Spleen (tissue), 11 donors: ENCODE measurements at regions not wholly inside any gene's neighbourhood (a gene's known extent, or its start where the extent isn't known, plus 50 kb on each side); places are given as distances from the start of the nearest gene placed in this dataset.

ENCODE experiments used
- DNase-seq: peaks from one replicate; pipeline ENCODE4 v3.0.0-alpha.2; 2020
- H3K27ac ChIP-seq, 8 donors: fragments of 200-600 bp; sonication (generic) in 7 of 8; 1 replicate in 4 of 8; 2 replicates in 4 of 8; pipeline versions ENCODE4 v1.5.0 to v1.8.0; 2016 to 2021; ENCODE audit warnings: inconsistent platforms in 4 of 8, mild to moderate bottlenecking in 4 of 8, moderate library complexity in 1 of 8
- H3K27me3 ChIP-seq, 7 donors: fragments of 200-600 bp; sonication (generic) in 6 of 7; replicated peaks in 1 of 7; 1 replicate in 4 of 7; 2 replicates in 3 of 7; pipeline versions ENCODE4 v1.5.0 to v1.8.0; 2016 to 2021; ENCODE audit warnings: inconsistent platforms in 3 of 7, mild to moderate bottlenecking in 1 of 7
- H3K36me3 ChIP-seq, 6 donors: fragments of 200-600 bp; sonication (generic) in 5 of 6; 1 replicate in 4 of 6; 2 replicates in 2 of 6; pipeline versions ENCODE4 v1.5.0 to v1.8.0; 2016 to 2021; ENCODE audit warnings: inconsistent platforms in 2 of 6
- H3K4me1 ChIP-seq, 6 donors: fragments of 200-600 bp; sonication (generic) in 5 of 6; 1 replicate in 3 of 6; 2 replicates in 3 of 6; pipeline versions ENCODE4 v1.5.0 to v1.8.0; 2016 to 2021; ENCODE audit warnings: inconsistent platforms in 3 of 6
- H3K4me3 ChIP-seq, 8 donors: fragments of 200-600 bp; sonication (generic) in 7 of 8; 1 replicate in 4 of 8; 2 replicates in 4 of 8; pipeline versions ENCODE4 v1.5.0 to v1.8.0; 2016 to 2021; ENCODE audit warnings: inconsistent platforms in 4 of 8, mild to moderate bottlenecking in 4 of 8, moderate library complexity in 2 of 8
- H3K9me3 ChIP-seq, 8 donors: fragments of 200-600 bp; sonication (generic) in 7 of 8; 1 replicate in 4 of 8; 2 replicates in 4 of 8; pipeline versions ENCODE4 v1.5.0 to v1.8.0; 2016 to 2021; ENCODE audit warnings: inconsistent platforms in 4 of 8
- POLR2A ChIP-seq, 3 donors: fragments of 450-650 bp; IDR thresholded peaks; one replicate each; pipeline ENCODE4 v1.5.1; 2017; ENCODE audit warnings: antibody characterized with exemption in 3 of 3, mild to moderate bottlenecking in 1 of 3
- POLR2AphosphoS5 ChIP-seq, 3 donors: sonication (generic); formaldehyde crosslinking; IDR thresholded peaks; one replicate each; pipeline ENCODE4 v1.5.1; 2017; ENCODE audit warnings: antibody characterized with exemption in 3 of 3
- WGBS, 5 donors: extraction: QIAGEN DNeasy Blood & Tissue Kit in 3 of 5; methylation state at CpG; one replicate each; pipeline versions ENCODE4 v1.1.5 to v1.1.7; 2013 to 2018; 5-methylcytosine and 5-hydroxymethylcytosine counted together
- intact Hi-C: fragments of 100-400 bp; cut with DNase I; formaldehyde crosslinking; loops from one replicate; pipeline ENCODE4 v1.15.0; 2023; ENCODE audit warnings: low total_unique reads
- TF ChIP-seq, protein P1 (sequence below), 11 experiments: fragments of 200-600 bp in 7 of 11; fragments of 450-650 bp in 4 of 11; sonication (generic) in 4 of 11; IDR thresholded peaks in 8 of 11; conservative IDR thresholded peaks in 3 of 11; 1 replicate in 7 of 11; 2 replicates in 4 of 11; pipeline versions ENCODE4 v1.4.0 to v1.8.0; 2016 to 2021; ENCODE audit warnings: antibody characterized with exemption in 11 of 11, inconsistent platforms in 4 of 11, mild to moderate bottlenecking in 1 of 11
- donor health status: healthy with polysubstance abuse.
- donor health status: DM: no; HTN: no; CAD: no; lungs with moderate emphysema.
- donor health status: DM: no; HTN: no; CAD: no.
- donor health status: Bipolar disorder and iron deficiency.
- donor health status: healthy.
- donor health status: DM: no; HTN: no; CAD: no.
- donor health status: DM: yes; HTN: yes; CAD: no.

DNA sequence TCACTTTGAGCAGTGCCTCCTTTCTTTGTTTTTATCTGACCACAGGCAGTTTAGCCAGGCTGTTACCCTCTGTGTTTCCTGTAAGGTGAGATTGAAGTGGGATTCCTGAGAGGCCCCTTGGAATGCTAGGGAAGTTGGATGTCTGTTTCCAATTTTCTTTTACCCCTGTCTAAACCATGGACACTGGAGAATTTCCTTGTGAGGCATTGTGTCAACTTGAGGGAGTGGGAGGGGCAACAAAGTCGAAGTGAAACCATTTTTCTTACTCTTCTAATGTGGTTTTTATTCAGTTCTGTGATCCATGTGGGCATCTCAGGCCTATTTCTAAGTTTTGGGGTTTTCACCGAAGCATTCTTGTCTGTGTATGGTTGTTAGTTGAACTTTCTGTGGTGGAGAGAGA lies 296.1 kb upstream of the UGT8 start:
- intact Hi-C loops, result no loop called here

DNA sequence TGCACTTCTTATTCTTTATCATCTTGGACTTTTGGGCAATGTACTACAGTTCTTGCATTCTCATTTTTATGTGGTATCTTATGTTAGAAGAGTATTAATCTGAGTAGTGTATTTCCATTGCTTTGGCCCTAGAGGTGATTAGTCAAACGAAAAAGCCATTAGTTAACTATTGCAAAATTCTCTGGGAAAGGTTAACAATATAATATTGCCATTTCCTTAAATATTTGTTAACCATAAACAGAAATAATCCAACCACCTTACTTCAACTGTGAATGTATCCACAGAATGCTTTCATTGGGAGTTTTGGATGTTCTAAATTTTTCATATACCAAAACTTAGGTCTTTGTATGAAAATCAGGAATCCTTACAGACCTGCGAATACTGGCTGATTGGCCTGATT lies 294.6 kb upstream of the UGT8 start:
- intact Hi-C loops, result no loop called here
- Histone ChIP-seq H3K27ac (no peak overlapping the region), H3K36me3 (no peaks in the 10 kb centered on the region), H3K4me3 (no peak overlapping the region), H3K4me1 (no peaks in the 10 kb centered on the region), H3K9me3 (peaks cover 0 to 9% (median 0%) of the 10 kb centered on the region in 8 donors), H3K27me3 (no peaks in the 10 kb centered on the region)
- WGBS, 5 donors, result 69 to 79% (median 78%) methylated on average over 2 of the region's 2 CpGs
- no peak for DNase-seq
- TF ChIP-seq POLR2AphosphoS5 (IDR thresholded peaks at IDR 0.05), result no peak

More for the DNA sequence above, 296.1 kb upstream of the UGT8 start:
- no peak for TF ChIP-seq POLR2A (IDR thresholded peaks at IDR 0.05)
- TF ChIP-seq, protein P1, sequence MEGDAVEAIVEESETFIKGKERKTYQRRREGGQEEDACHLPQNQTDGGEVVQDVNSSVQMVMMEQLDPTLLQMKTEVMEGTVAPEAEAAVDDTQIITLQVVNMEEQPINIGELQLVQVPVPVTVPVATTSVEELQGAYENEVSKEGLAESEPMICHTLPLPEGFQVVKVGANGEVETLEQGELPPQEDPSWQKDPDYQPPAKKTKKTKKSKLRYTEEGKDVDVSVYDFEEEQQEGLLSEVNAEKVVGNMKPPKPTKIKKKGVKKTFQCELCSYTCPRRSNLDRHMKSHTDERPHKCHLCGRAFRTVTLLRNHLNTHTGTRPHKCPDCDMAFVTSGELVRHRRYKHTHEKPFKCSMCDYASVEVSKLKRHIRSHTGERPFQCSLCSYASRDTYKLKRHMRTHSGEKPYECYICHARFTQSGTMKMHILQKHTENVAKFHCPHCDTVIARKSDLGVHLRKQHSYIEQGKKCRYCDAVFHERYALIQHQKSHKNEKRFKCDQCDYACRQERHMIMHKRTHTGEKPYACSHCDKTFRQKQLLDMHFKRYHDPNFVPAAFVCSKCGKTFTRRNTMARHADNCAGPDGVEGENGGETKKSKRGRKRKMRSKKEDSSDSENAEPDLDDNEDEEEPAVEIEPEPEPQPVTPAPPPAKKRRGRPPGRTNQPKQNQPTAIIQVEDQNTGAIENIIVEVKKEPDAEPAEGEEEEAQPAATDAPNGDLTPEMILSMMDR (IDR thresholded peaks at IDR 0.05 in 8 of 11, conservative IDR thresholded peaks at IDR 0.05 in 3 of 11), result no peak
- no peak for TF ChIP-seq POLR2AphosphoS5 (IDR thresholded peaks at IDR 0.05)
- Histone ChIP-seq H3K9me3 (peaks cover 0 to 9% (median 0%) of the 10 kb centered on the region in 8 donors), H3K4me3 (no peak overlapping the region), H3K36me3 (no peaks in the 10 kb centered on the region), H3K27me3 (no peaks in the 10 kb centered on the region), H3K4me1 (no peaks in the 10 kb centered on the region), H3K27ac (no peak overlapping the region)
- no peak for DNase-seq
- WGBS, 5 donors, result 39 to 56% (median 51%) methylated on average over 2 of the region's 2 CpGs

DNA sequence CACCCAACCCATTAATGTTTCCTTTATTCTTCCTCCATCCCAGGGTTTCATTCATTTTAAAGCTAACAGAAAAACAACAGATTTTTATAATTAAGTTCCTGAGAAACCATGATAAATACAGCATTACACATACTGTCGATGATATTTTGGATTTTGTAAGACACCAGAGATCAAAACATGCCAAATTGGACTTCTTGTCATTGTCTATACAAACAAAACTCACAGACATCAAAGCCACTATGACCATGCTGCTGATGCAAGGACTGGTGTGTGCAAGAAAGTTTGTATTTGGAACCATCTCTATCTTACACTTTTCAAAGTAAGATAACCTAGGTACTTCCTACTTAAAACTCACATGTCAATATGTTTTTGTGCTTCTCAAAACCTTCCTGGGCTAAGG lies 294.0 kb upstream of the UGT8 start:
- no peaks in the 10 kb centered on the region for H3K4me1 ChIP-seq
- no peak overlapping the region for H3K4me3 ChIP-seq
- no peaks in the 10 kb centered on the region for H3K27me3 ChIP-seq
- peaks cover 0 to 9% (median 0%) of the 10 kb centered on the region in 8 donors for H3K9me3 ChIP-seq
- no peak overlapping the region for H3K27ac ChIP-seq
- TF ChIP-seq POLR2AphosphoS5 (IDR thresholded peaks at IDR 0.05) (no peak), POLR2A (IDR thresholded peaks at IDR 0.05) (no peak)
- TF ChIP-seq, protein P1 (IDR thresholded peaks at IDR 0.05 in 8 of 11, conservative IDR thresholded peaks at IDR 0.05 in 3 of 11), result no peak
- no peak for DNase-seq
- WGBS, 5 donors, result 69 to 91% (median 75%) methylated on average over 1 of the region's 1 CpG
- H3K36me3 ChIP-seq, result no peaks in the 10 kb centered on the region
- intact Hi-C loops, result no loop called here

DNA sequence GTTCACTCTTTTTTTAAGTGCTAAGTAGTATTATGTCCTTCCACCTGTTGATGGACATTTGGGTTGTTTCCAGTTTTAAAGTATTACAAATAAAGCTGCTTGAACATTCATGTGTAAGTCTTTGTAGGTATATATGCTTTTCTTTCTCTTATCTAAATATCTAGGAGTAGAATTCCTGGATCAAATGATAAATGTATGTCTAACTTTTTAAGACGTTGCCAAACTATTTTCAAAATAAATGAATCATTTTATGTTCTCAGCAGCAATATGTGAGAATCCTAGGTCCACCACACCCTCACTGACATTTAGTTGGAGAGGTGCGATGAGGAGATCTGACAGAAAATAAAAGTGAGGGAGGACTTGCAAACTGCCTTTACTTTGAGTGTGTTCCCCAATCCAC lies 291.7 kb upstream of the UGT8 start:
- no peaks in the 10 kb centered on the region for H3K9me3 ChIP-seq
- H3K36me3 ChIP-seq, result no peaks in the 10 kb centered on the region
- TF ChIP-seq, protein P1 (IDR thresholded peaks at IDR 0.05 in 8 of 11, conservative IDR thresholded peaks at IDR 0.05 in 3 of 11), result no peak
- TF ChIP-seq POLR2AphosphoS5 (IDR thresholded peaks at IDR 0.05), result no peak
- no peak for TF ChIP-seq POLR2A (IDR thresholded peaks at IDR 0.05)
- DNase-seq, result no peak
- H3K27me3 ChIP-seq, result no peaks in the 10 kb centered on the region
- H3K4me1 ChIP-seq, result no peaks in the 10 kb centered on the region
- intact Hi-C loops, result no loop called here
- no peak overlapping the region for H3K4me3 ChIP-seq
- H3K27ac ChIP-seq, result no peak overlapping the region
- 74 to 83% (median 77%) methylated on average over 2 of the region's 2 CpGs for WGBS, 5 donors

DNA sequence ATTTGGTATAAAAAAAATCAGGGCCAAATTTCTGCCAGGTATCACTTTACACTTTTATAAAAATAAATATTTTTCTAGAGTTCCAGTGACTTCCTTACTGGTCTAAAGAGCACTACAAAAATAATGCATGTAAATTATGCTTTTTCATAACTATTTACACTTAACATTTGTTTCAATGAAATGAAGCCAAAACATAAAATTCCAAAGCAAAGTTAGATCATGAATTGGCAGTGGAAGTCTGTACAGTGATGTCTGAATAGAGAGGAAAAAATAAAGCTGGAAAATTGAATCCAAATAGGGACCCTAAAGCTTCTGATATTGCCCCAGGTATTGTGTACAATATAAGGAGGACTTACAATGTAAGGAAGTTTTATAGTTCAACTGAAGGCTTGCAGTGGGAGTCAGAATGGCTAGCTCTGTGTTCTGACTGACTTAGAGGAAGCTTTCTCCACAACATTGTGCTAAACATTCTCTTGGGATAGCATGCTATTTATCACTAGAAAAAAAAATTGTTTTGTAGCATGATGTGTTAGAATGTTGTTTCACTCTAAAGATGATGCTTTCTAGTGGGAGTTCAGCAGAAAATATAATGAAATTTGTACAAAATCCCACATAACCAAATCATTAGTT lies 288.2 kb upstream of the UGT8 start:
- no peak overlapping the region for H3K27ac ChIP-seq
- DNase-seq, result no peak
- TF ChIP-seq POLR2A (IDR thresholded peaks at IDR 0.05), result no peak
- TF ChIP-seq, protein P1 (IDR thresholded peaks at IDR 0.05 in 8 of 11, conservative IDR thresholded peaks at IDR 0.05 in 3 of 11), result no peak
- TF ChIP-seq POLR2AphosphoS5 (IDR thresholded peaks at IDR 0.05), result no peak
- H3K9me3 ChIP-seq, result peaks cover 0 to 4% (median 0%) of the 10 kb centered on the region in 8 donors
- no peaks in the 10 kb centered on the region for H3K4me1 ChIP-seq
- H3K27me3 ChIP-seq, result no peaks in the 10 kb centered on the region
- no peak overlapping the region for H3K4me3 ChIP-seq
- no peaks in the 10 kb centered on the region for H3K36me3 ChIP-seq
- intact Hi-C loops, result no loop called here
